ENCODE measurements at regions not wholly inside any gene's neighbourhood (a gene's known extent, or its start where the extent isn't known, plus 50 kb on each side); places are given as distances from the start of the nearest gene placed in this dataset.

- no peak for TF ChIP-seq POLR2A (IDR thresholded peaks at IDR 0.05; ENCODE audit: low read depth, low read length)
- TF ChIP-seq POLR2AphosphoS5 (IDR thresholded peaks at IDR 0.05; ENCODE audit: low read depth, low read length): no peak
- no peak for TF ChIP-seq TAF1 (IDR thresholded peaks at IDR 0.05; ENCODE audit: low read depth, low read length)
Observed at GRCh38 chr5:32499261-32499660, 54.7 kb upstream of the ZFR start.

Measured in GM12891 (cell line).